NCI-H1694 treated with DMSO at 0.1 percent for 48 hours (cell line): ENCODE measurements at regions not wholly inside any gene's neighbourhood (a gene's known extent, or its start where the extent isn't known, plus 50 kb on each side); places are given as distances from the start of the nearest gene placed in this dataset.

ENCODE experiments used
- DNase-seq: peaks from one replicate; lab custom pipeline; 2025; lab: John Stamatoyannopoulos, UW

DNA sequence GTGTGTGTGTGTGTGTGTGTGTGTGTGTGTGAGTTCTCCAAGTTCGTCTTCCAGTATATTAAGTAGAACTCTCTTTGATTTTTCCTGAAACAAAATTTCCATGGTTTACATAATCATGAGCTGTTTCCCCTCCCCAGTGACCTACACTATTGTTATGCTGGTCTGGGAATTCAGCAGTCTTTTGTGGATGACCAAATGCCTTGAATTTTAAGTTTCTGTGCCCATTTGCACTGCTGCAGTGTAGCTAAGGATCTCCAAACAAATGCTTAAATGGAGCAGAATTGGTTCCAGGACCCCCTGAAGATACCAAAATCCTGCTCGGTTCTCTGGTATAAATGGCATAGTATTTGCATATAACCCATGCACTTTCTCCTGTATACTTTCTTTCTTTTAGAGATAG, 77.2 kb upstream of the SLC34A2 start:
- DNase-seq = no peak

DNA sequence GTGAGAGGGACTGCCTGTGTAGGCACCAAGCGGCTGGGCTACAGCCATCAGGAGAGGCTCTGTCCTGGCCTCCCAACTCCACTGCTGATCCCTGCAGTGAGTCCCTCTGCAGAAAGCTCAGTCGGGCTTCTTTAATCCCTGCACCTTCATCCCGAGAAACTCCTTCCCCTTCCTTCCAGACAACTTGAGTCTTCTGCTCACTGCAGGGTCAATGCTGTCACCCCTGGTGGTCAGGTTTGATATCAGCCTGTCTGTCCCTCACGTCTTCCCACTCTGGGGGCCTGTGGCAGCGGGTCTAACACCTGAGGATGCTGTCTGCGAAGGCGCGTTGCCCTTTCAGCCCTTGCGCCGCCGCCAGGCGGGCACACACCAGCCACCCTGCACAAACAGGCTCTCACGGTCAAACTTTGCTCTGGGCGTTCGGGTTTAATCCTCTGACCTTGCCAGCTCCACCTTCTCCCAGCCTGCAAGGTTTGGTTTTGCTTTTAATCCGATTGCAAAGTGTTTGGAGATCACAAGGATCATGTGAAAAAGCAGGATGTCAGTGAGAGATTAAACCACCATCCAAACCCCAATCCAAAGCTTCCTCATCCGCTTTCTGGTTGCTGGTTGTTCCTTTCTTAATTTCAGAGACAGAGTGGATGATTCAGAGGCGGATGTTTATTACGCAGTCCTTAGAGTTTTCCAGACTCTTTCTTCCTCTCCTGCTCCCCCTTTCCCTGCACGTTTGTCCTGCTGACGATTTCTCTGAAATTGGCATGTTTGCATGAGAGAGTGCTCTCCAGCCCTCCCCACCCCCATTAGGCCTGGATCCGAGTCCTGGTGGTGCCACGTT, 74.8 kb upstream of the SLC34A2 start:
- no peak for DNase-seq

DNA sequence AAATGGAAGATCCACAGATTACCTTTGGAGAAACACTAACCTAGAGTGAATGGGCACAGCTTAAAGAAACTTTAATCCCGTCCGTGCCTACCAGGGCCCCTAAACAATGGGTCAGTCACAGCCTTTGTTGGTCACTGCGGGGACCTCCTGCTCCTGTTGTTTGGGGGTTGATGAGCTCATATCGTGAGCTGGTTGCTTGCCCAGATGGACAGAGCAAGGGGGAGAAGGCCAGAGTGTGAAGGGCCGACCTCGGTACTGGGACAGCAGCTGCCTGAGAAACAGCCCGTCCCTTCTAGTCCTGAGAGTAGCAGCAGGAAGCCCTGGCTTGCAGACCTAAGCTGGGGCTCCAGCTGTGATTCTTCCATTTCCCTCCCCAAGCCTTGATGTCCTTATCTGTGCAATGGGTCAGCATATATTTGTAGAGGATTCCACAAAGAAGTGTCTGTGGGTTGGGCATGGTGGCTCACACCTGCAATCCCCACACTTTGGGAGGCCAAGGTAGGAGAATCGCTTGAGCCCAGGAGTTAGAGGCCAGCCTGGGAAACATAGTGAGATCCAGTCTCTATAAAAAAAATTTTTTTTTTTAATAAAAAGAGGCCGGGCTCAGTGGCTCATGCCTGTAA, 69.6 kb upstream of the SLC34A2 start:
- DNase-seq = no peak

DNA sequence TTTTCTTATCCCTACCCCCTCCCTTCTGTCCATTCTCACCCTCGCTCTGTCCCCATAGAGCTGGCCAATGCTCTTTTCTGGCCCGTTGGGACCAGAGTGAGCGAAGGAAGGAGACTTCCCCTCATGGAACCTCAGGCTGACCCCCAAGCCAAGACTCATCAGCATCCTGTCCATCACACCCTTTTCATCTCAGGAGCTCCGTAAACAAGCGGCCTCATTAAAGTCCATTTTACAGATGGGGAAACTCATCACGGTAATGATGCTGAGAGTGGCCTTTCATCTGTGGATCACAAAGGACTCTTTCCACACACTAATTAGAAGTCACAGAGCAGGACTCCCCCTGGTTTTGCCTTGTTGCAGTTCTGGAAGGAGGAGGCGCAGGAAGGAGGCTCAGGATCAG, 67.4 kb upstream of the SLC34A2 start:
- DNase-seq = no peak

DNA sequence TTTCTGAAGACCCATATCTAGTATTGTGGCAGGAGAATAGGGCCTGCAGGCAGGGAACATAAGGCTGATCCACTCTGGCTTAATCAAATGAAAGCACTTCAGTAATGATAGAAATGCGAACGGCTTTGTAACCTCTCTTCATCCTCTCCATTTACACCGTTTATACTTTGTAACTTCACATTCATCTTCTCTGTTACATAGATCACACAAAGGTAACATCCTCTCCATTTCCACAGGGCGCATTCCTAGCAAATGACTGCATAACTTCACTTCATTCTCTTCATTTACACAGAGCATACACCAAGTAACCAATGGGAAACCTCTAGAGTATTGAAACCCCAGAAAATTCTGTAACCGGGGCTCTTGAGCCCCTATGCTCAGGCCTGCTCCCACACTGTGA, 65.5 kb upstream of the SLC34A2 start:
- no peak for DNase-seq

DNA sequence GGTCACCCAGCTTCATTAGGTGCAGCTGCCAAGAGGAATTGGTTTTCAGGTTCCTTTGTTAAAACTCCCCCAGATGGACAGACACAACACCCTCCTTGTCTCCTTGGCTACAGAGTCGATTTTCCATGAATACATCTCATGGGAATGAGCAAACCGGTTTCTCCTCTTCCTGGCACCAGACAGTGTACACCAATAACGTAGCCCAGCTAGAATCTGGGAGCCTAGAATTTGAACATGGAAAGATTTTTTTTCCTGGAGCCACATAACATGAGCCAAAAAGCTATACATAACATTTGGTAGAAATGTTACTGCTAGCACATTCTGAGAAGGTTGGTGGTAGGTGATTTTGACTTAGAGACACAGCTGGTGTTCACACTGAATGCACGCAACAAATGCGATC, 62.9 kb upstream of the SLC34A2 start:
- DNase-seq = no peak
